Activated naive CD4-positive, alpha-beta T cell (primary cell): ENCODE measurements at regions not wholly inside any gene's neighbourhood (a gene's known extent, or its start where the extent isn't known, plus 50 kb on each side); places are given as distances from the start of the nearest gene placed in this dataset.

Experiments used
- DNase-seq, 4 experiments: peaks; one replicate each; lab custom pipeline; 2025; lab: John Stamatoyannopoulos, UW

GRCh38 chr9:106616026-106616425, 246.9 kb upstream of the ZNF462 start:
- no peak for DNase-seq

- no peak for DNase-seq
Measured at GRCh38 chr9:106616851-106617345, 246.1 kb upstream of the ZNF462 start.

GRCh38 chr9:106619211-106619610, 243.8 kb upstream of the ZNF462 start:
- DNase-seq: no peak

- no peak for DNase-seq
Measured at GRCh38 chr9:106620081-106620480, 242.9 kb upstream of the ZNF462 start.

GRCh38 chr9:106620866-106621265, 242.1 kb upstream of the ZNF462 start:
- no peak for DNase-seq

- no peak for DNase-seq
Measured at GRCh38 chr9:106621313-106622163, 241.4 kb upstream of the ZNF462 start.

GRCh38 chr9:106622164-106622487, 240.8 kb upstream of the ZNF462 start:
- no peak for DNase-seq

GRCh38 chr9:106623558-106623957, 239.4 kb upstream of the ZNF462 start:
- no peak for DNase-seq

GRCh38 chr9:106625259-106625789, 237.6 kb upstream of the ZNF462 start:
- no peak for DNase-seq

- no peak for DNase-seq
Measured at GRCh38 chr9:106626936-106627335, 236.0 kb upstream of the ZNF462 start.

GRCh38 chr9:106632621-106633020, 230.3 kb upstream of the ZNF462 start:
- no peak for DNase-seq

- DNase-seq: no peak
Measured at GRCh38 chr9:106634183-106634582, 228.8 kb upstream of the ZNF462 start.

GRCh38 chr9:106634641-106635040, 228.3 kb upstream of the ZNF462 start:
- DNase-seq: no peak

GRCh38 chr9:106637486-106637885, 225.5 kb upstream of the ZNF462 start:
- DNase-seq: no peak

GRCh38 chr9:106639873-106640568, 222.9 kb upstream of the ZNF462 start:
- DNase-seq: no peak

- DNase-seq: no peak
Measured at GRCh38 chr9:106643211-106643930, 219.6 kb upstream of the ZNF462 start.

GRCh38 chr9:106644661-106645060, 218.3 kb upstream of the ZNF462 start:
- no peak for DNase-seq

GRCh38 chr9:106648799-106649198, 214.2 kb upstream of the ZNF462 start:
- no peak for DNase-seq

- no peak for DNase-seq
Measured at GRCh38 chr9:106649664-106650063, 213.3 kb upstream of the ZNF462 start.

GRCh38 chr9:106653213-106653612, 209.8 kb upstream of the ZNF462 start:
- DNase-seq: no peak

GRCh38 chr9:106655966-106656365, 207.0 kb upstream of the ZNF462 start:
- DNase-seq: no peak

GRCh38 chr9:106657926-106658325, 205.0 kb upstream of the ZNF462 start:
- no peak for DNase-seq
